ENCODE measurements at regions not wholly inside any gene's neighbourhood (a gene's known extent, or its start where the extent isn't known, plus 50 kb on each side); places are given as distances from the start of the nearest gene placed in this dataset.

- Histone ChIP-seq H3K4me3 (ENCODE audit: low read length) (no peak overlapping the region), H2AFZ (ENCODE audit: low read length) (no peak overlapping the region), H3K4me1 (ENCODE audit: insufficient read depth, low read length) (no peaks in the 10 kb centered on the region), H3K36me3 (ENCODE audit: low read depth, low read length) (no peaks in the 10 kb centered on the region), H3K79me2 (ENCODE audit: low read length) (no peaks in the 10 kb centered on the region), H3K27me3 (ENCODE audit: low read length) (no peaks in the 10 kb centered on the region), H3K4me2 (ENCODE audit: low read length) (no peak overlapping the region), H4K20me1 (ENCODE audit: low read length) (no peaks in the 10 kb centered on the region), H3K9me3 (ENCODE audit: low read length) (no peaks in the 10 kb centered on the region), H3K27ac (ENCODE audit: low read length) (no peak overlapping the region), H3F3A (ENCODE audit: low read length, unreplicated experiment) (no peaks in the 10 kb centered on the region), H3K9me2 (replicated peaks; ENCODE audit: low read length) (no peaks in the 10 kb centered on the region), H3K9ac (ENCODE audit: low read length) (no peak overlapping the region)
- intact Hi-C loops (cut with micrococcal nuclease), result no loop called here
- ChIA-PET POLR2A (ENCODE audit: unreplicated experiment) (no interaction called here), CTCF (no interaction called here)
- DNase-seq (no peak), ATAC-seq (no peak)
- TF ChIP-seq CTCF (conservative IDR thresholded peaks at IDR 0.05; ENCODE audit: low read depth, low read length), result no peak
- TF ChIP-seq EZH2phosphoT487 (IDR thresholded peaks at IDR 0.05; ENCODE audit: borderline replicate concordance, low read length), result no peak
- no peak for TF ChIP-seq EZH2 (IDR thresholded peaks at IDR 0.05; ENCODE audit: low read length, unreplicated experiment)
- no TSS peak for BruUV-seq (replicated peaks)
These were observed 654.0 kb downstream of the COL12A1 start for GRCh38 chr6:74551896-74552295.

- Histone ChIP-seq H3K79me2 (ENCODE audit: low read length) (no peaks in the 10 kb centered on the region), H4K20me1 (ENCODE audit: low read length) (no peaks in the 10 kb centered on the region), H3K4me2 (ENCODE audit: low read length) (no peak overlapping the region), H2AFZ (ENCODE audit: low read length) (no peak overlapping the region), H3K27ac (ENCODE audit: low read length) (no peak overlapping the region), H3K36me3 (ENCODE audit: low read depth, low read length) (no peaks in the 10 kb centered on the region), H3K27me3 (ENCODE audit: low read length) (no peaks in the 10 kb centered on the region), H3K4me1 (ENCODE audit: insufficient read depth, low read length) (no peaks in the 10 kb centered on the region), H3K9me2 (replicated peaks; ENCODE audit: low read length) (no peaks in the 10 kb centered on the region), H3F3A (ENCODE audit: low read length, unreplicated experiment) (no peaks in the 10 kb centered on the region), H3K4me3 (ENCODE audit: low read length) (no peak overlapping the region), H3K9me3 (ENCODE audit: low read length) (no peaks in the 10 kb centered on the region), H3K9ac (ENCODE audit: low read length) (no peak overlapping the region)
- DNase-seq (no peak), ATAC-seq (no peak)
- no peak for TF ChIP-seq EZH2phosphoT487 (IDR thresholded peaks at IDR 0.05; ENCODE audit: borderline replicate concordance, low read length)
- no peak for TF ChIP-seq CTCF (conservative IDR thresholded peaks at IDR 0.05; ENCODE audit: low read depth, low read length)
- intact Hi-C loops (cut with micrococcal nuclease), result no loop called here
- BruUV-seq (replicated peaks), result no TSS peak
- ChIA-PET POLR2A (ENCODE audit: unreplicated experiment) (no interaction called here), CTCF (no interaction called here)
These were observed 655.0 kb downstream of the COL12A1 start for GRCh38 chr6:74550821-74551220.

- Histone ChIP-seq H3K79me2 (ENCODE audit: low read length) (no peaks in the 10 kb centered on the region), H3F3A (ENCODE audit: low read length, unreplicated experiment) (no peaks in the 10 kb centered on the region), H3K4me1 (ENCODE audit: insufficient read depth, low read length) (no peaks in the 10 kb centered on the region), H3K27ac (ENCODE audit: low read length) (no peak overlapping the region), H3K4me3 (ENCODE audit: low read length) (no peak overlapping the region), H4K20me1 (ENCODE audit: low read length) (no peaks in the 10 kb centered on the region), H3K27me3 (ENCODE audit: low read length) (no peaks in the 10 kb centered on the region), H3K9me3 (ENCODE audit: low read length) (no peaks in the 10 kb centered on the region), H3K9me2 (replicated peaks; ENCODE audit: low read length) (no peaks in the 10 kb centered on the region), H3K9ac (ENCODE audit: low read length) (no peak overlapping the region), H2AFZ (ENCODE audit: low read length) (no peak overlapping the region), H3K4me2 (ENCODE audit: low read length) (no peak overlapping the region), H3K36me3 (ENCODE audit: low read depth, low read length) (no peaks in the 10 kb centered on the region)
- no peak for DNase-seq
- BruUV-seq (replicated peaks), result no TSS peak
- ChIA-PET CTCF (no interaction called here), POLR2A (ENCODE audit: unreplicated experiment) (no interaction called here)
- no peak for TF ChIP-seq EZH2 (IDR thresholded peaks at IDR 0.05; ENCODE audit: low read length, unreplicated experiment)
- TF ChIP-seq CTCF (conservative IDR thresholded peaks at IDR 0.05; ENCODE audit: low read depth, low read length), result no peak
- TF ChIP-seq EZH2phosphoT487 (IDR thresholded peaks at IDR 0.05; ENCODE audit: borderline replicate concordance, low read length), result no peak
- intact Hi-C loops (cut with micrococcal nuclease), result no loop called here
- no peak for ATAC-seq
These were observed 656.1 kb downstream of the COL12A1 start for GRCh38 chr6:74549746-74550145.
